ENCODE measurements at regions not wholly inside any gene's neighbourhood (a gene's known extent, or its start where the extent isn't known, plus 50 kb on each side); places are given as distances from the start of the nearest gene placed in this dataset.

GRCh38 chr12:41869432-41869831, 275.2 kb downstream of the GXYLT1 start:
- Mint-ChIP-seq H3K4me3 (ENCODE audit: unreplicated experiment) (no peak overlapping the region), H3K27ac (ENCODE audit: unreplicated experiment) (no peak overlapping the region), H3K27me3 (ENCODE audit: unreplicated experiment) (peaks cover 7% of the 10 kb centered on the region), H3K4me1 (ENCODE audit: unreplicated experiment) (no peaks in the 10 kb centered on the region), H3K9me3 (ENCODE audit: unreplicated experiment) (no peaks in the 10 kb centered on the region), H3K36me3 (ENCODE audit: low read depth, unreplicated experiment) (no peaks in the 10 kb centered on the region)
- no peak for DNase-seq (ENCODE audit: low spot score)
- no peak for TF ChIP-seq CTCF (IDR thresholded peaks at IDR 0.05; ENCODE audit: unreplicated experiment)

- TF ChIP-seq CTCF (IDR thresholded peaks at IDR 0.05; ENCODE audit: unreplicated experiment): no peak
- Mint-ChIP-seq H3K4me1 (ENCODE audit: unreplicated experiment) (no peaks in the 10 kb centered on the region), H3K4me3 (ENCODE audit: unreplicated experiment) (no peak overlapping the region), H3K36me3 (ENCODE audit: low read depth, unreplicated experiment) (no peaks in the 10 kb centered on the region), H3K9me3 (ENCODE audit: unreplicated experiment) (no peaks in the 10 kb centered on the region), H3K27ac (ENCODE audit: unreplicated experiment) (no peak overlapping the region), H3K27me3 (ENCODE audit: unreplicated experiment) (peaks cover 4% of the 10 kb centered on the region)
- DNase-seq (ENCODE audit: low spot score): no peak
These were observed 277.7 kb downstream of the GXYLT1 start for GRCh38 chr12:41866878-41867430.

GRCh38 chr12:41856228-41856627, 288.4 kb downstream of the GXYLT1 start:
- H3K4me1 Mint-ChIP-seq (ENCODE audit: unreplicated experiment): no peaks in the 10 kb centered on the region
- TF ChIP-seq CTCF (IDR thresholded peaks at IDR 0.05; ENCODE audit: unreplicated experiment): no peak
- no peak for DNase-seq (ENCODE audit: low spot score)
- H3K27me3 Mint-ChIP-seq (ENCODE audit: unreplicated experiment): no peaks in the 10 kb centered on the region
- H3K9me3 Mint-ChIP-seq (ENCODE audit: unreplicated experiment): no peaks in the 10 kb centered on the region
- no peaks in the 10 kb centered on the region for H3K36me3 Mint-ChIP-seq (ENCODE audit: low read depth, unreplicated experiment)
- H3K27ac Mint-ChIP-seq (ENCODE audit: unreplicated experiment): no peak overlapping the region
- no peak overlapping the region for H3K4me3 Mint-ChIP-seq (ENCODE audit: unreplicated experiment)

GRCh38 chr12:41850046-41850445, 294.6 kb downstream of the GXYLT1 start:
- Mint-ChIP-seq H3K4me1 (ENCODE audit: unreplicated experiment) (no peaks in the 10 kb centered on the region), H3K27ac (ENCODE audit: unreplicated experiment) (no peak overlapping the region), H3K9me3 (ENCODE audit: unreplicated experiment) (no peaks in the 10 kb centered on the region), H3K4me3 (ENCODE audit: unreplicated experiment) (no peak overlapping the region), H3K36me3 (ENCODE audit: low read depth, unreplicated experiment) (no peaks in the 10 kb centered on the region), H3K27me3 (ENCODE audit: unreplicated experiment) (peaks cover 2% of the 10 kb centered on the region)
- no peak for TF ChIP-seq CTCF (IDR thresholded peaks at IDR 0.05; ENCODE audit: unreplicated experiment)
- DNase-seq (ENCODE audit: low spot score): no peak

- no peaks in the 10 kb centered on the region for H3K36me3 Mint-ChIP-seq (ENCODE audit: low read depth, unreplicated experiment)
- no peak for TF ChIP-seq CTCF (IDR thresholded peaks at IDR 0.05; ENCODE audit: unreplicated experiment)
- no peak overlapping the region for H3K27ac Mint-ChIP-seq (ENCODE audit: unreplicated experiment)
- H3K4me1 Mint-ChIP-seq (ENCODE audit: unreplicated experiment): no peaks in the 10 kb centered on the region
- DNase-seq (ENCODE audit: low spot score): no peak
- H3K27me3 Mint-ChIP-seq (ENCODE audit: unreplicated experiment): peaks cover 2% of the 10 kb centered on the region
- H3K4me3 Mint-ChIP-seq (ENCODE audit: unreplicated experiment): no peak overlapping the region
- no peaks in the 10 kb centered on the region for H3K9me3 Mint-ChIP-seq (ENCODE audit: unreplicated experiment)
These were observed 298.0 kb downstream of the GXYLT1 start for GRCh38 chr12:41846718-41847117.
